ENCODE measurements at regions not wholly inside any gene's neighbourhood (a gene's known extent, or its start where the extent isn't known, plus 50 kb on each side); places are given as distances from the start of the nearest gene placed in this dataset.
"Not testable (repeated sequence)": the region's sequence is repeated elsewhere in the genome, so short reads cannot be mapped to it uniquely, and the experiment has no call there.

GRCh38 chr10:63058236-63058635, 74.9 kb upstream of the NRBF2 start:
- no peak overlapping the region for H3K4me3 ChIP-seq (replicated peaks in 1 of 2; ENCODE audit: low read depth in 2 of 2, low read length in 2 of 2)
- no peak for DNase-seq (ENCODE audit: low read depth in 2 of 2)
- TF ChIP-seq, protein P1, sequence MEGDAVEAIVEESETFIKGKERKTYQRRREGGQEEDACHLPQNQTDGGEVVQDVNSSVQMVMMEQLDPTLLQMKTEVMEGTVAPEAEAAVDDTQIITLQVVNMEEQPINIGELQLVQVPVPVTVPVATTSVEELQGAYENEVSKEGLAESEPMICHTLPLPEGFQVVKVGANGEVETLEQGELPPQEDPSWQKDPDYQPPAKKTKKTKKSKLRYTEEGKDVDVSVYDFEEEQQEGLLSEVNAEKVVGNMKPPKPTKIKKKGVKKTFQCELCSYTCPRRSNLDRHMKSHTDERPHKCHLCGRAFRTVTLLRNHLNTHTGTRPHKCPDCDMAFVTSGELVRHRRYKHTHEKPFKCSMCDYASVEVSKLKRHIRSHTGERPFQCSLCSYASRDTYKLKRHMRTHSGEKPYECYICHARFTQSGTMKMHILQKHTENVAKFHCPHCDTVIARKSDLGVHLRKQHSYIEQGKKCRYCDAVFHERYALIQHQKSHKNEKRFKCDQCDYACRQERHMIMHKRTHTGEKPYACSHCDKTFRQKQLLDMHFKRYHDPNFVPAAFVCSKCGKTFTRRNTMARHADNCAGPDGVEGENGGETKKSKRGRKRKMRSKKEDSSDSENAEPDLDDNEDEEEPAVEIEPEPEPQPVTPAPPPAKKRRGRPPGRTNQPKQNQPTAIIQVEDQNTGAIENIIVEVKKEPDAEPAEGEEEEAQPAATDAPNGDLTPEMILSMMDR (IDR thresholded peaks at IDR 0.05; ENCODE audit: low read depth, low read length) = no peak

- TF ChIP-seq, protein P1 (IDR thresholded peaks at IDR 0.05; ENCODE audit: low read depth, low read length) = no peak
- no peak overlapping the region for H3K4me3 ChIP-seq (replicated peaks in 1 of 2; ENCODE audit: low read depth in 2 of 2, low read length in 2 of 2)
- DNase-seq (ENCODE audit: low read depth in 2 of 2) = no peak
These were observed 75.6 kb upstream of the NRBF2 start for GRCh38 chr10:63057509-63057908.

DNA sequence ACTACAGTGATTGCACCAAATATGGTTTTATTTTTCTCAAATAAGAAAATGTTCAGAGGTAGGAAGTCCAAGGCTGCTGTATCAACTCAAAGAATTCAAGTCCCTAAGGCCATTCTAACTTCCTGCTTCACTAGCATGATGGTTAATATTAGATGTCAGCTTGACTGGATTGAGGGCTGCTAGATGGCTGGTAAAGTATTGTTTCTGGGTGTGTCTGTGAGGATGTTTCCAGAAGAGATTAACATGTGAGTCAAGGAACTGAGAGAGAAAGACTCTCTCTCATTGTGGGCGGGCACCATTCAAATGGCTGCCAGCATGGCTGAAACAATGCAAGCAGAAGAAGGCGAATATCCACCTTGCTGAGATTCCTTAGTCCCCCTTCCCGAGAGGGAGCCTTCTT, 77.4 kb upstream of the NRBF2 start:
- TF ChIP-seq, protein P1 (IDR thresholded peaks at IDR 0.05; ENCODE audit: low read depth, low read length) = no peak
- H3K4me3 ChIP-seq (replicated peaks in 1 of 2; ENCODE audit: low read depth in 2 of 2, low read length in 2 of 2) = no peak overlapping the region
- DNase-seq (ENCODE audit: low read depth in 2 of 2) = no peak

DNA sequence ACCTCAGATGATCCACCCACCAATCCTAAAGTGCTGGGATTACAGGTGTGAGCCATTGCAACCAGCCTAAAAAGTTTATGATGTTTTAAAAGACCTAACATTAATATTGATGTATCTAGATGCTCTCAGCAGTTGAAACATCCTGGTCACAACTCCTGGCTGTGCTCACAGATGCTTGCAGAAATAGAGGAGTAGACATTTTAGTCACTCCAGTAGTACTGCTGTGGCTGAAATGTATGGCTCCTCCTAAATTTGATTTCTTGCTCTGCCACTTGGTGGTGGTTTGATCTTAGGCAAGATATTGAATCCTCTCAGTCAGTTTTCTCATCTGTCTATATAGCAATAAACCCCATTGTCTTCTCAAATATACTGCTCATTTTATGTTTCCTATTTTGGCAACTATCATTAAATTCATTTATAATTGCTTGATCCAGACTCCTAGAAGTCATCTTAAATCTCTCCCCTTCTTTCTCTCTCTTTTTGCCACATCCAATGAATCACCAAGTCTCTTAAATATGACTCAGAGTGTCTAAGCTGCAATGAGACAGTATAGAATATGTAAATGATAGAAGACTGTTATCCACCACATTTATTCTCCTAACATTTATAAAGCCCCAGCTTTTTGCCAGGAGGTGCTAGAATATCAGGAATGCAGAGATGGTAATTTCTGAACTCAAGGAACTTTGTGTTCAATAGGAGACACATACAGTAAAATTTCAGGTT, 78.1 kb upstream of the NRBF2 start:
- TF ChIP-seq, protein P1 (IDR thresholded peaks at IDR 0.05; ENCODE audit: low read depth, low read length) = no peak
- H3K4me3 ChIP-seq (replicated peaks in 1 of 2; ENCODE audit: low read depth in 2 of 2, low read length in 2 of 2) = no peak overlapping the region
- DNase-seq (ENCODE audit: low read depth in 2 of 2) = peak in 1 of 2 donors; percentile 36

GRCh38 chr10:63052083-63052482, 81.0 kb upstream of the NRBF2 start:
- TF ChIP-seq, protein P1 (IDR thresholded peaks at IDR 0.05; ENCODE audit: low read depth, low read length) = no peak
- no peak overlapping the region for H3K4me3 ChIP-seq (replicated peaks in 1 of 2; ENCODE audit: low read depth in 2 of 2, low read length in 2 of 2)
- DNase-seq (ENCODE audit: low read depth in 2 of 2) = no peak

DNA sequence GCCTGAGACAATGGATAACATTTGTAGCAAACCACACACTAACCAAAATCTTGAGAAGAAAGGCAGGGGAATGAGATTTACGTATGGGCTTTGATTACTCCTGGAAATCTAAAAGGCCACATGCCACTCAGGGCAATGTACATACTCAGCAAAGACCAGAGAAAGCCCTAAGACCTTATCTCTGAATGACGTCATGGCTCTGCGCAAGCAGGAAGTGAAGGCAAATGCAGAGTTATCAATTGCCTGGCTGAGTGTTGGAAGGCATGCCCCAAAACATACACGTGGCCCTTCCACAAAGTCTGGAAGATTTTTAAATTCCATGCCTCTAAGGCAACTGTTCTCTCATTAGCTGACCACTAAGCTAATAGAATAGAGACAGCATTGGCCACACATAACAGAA, 90.9 kb upstream of the NRBF2 start:
- TF ChIP-seq, protein P1 (IDR thresholded peaks at IDR 0.05; ENCODE audit: low read depth, low read length) = no peak
- DNase-seq (ENCODE audit: low read depth in 2 of 2) = peak; percentile 29 to 82
- no peak overlapping the region for H3K4me3 ChIP-seq (replicated peaks in 1 of 2; ENCODE audit: low read depth in 2 of 2, low read length in 2 of 2)

DNA sequence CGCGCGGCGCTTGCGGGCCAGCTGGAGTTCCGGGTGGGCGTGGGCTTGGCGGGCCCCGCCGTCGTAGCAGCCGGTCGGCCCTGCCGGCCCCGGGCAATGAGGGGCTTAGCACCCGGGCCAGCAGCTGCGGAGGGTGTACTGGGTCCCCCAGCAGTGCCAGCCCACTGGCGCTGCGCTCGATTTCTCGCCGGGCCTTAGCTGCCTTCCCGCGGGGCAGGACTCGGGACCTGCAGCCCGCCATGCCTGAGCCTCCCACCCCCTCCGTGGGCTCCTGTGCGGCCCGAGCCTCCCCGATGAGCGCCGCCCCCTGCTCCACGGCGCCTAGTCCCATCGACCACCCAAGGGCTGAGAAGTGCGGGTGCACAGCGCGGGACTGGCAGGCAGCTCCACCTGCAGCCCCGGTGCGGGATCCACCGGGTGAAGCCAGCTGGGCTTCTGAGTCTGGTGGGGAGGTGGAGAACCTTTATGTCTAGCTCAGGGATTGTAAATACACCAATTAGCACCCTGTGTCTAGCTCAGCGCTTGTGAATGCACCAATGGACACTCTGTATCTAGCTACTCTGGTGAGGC, 99.4 kb upstream of the NRBF2 start:
- not testable (repeated sequence) for DNase-seq (ENCODE audit: low read depth in 2 of 2)

More for the DNA sequence above, 99.4 kb upstream of the NRBF2 start:
- not testable (repeated sequence) for H3K4me3 ChIP-seq (replicated peaks in 1 of 2; ENCODE audit: low read depth in 2 of 2, low read length in 2 of 2)
